ENCODE measurements at regions not wholly inside any gene's neighbourhood (a gene's known extent, or its start where the extent isn't known, plus 50 kb on each side); places are given as distances from the start of the nearest gene placed in this dataset.

DNA sequence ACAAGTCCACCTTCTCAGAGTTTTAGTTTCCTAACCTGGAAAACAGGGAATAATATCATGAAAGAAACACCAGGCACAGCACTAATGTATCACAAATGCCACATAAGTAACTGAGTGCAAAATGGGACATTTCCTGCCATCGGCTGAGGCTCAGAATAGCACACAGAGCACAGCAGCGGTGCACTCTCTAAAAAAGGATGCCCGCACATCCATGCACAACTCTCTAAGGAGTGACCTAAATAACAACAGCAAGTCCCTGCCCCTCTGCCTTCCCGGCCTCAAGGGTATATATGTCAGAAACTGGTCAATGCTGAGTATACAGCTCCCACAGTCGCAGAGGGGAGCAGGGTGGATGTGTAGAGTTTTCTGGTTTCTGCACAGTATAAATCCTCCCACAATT is 100.1 kb upstream of the ERG start:
- DNase-seq: no peak
- no peak for TF ChIP-seq GATA1 (IDR thresholded peaks at IDR 0.05; ENCODE audit: low read depth, low read length)
- no peak for TF ChIP-seq POLR2A (IDR thresholded peaks at IDR 0.05; ENCODE audit: low read length)

GRCh38 chr21:38599381-38599975 is 101.2 kb upstream of the ERG start:
- TF ChIP-seq POLR2A (IDR thresholded peaks at IDR 0.05; ENCODE audit: low read length) (no peak), GATA1 (IDR thresholded peaks at IDR 0.05; ENCODE audit: low read depth, low read length) (no peak)
- no peak for DNase-seq

GRCh38 chr21:38600106-38600505 is 101.8 kb upstream of the ERG start:
- no peak for TF ChIP-seq GATA1 (IDR thresholded peaks at IDR 0.05; ENCODE audit: low read depth, low read length)
- TF ChIP-seq POLR2A (IDR thresholded peaks at IDR 0.05; ENCODE audit: low read length): no peak
- no peak for DNase-seq

GRCh38 chr21:38605236-38605635 is 107.0 kb upstream of the ERG start:
- no peak for DNase-seq
- TF ChIP-seq POLR2A (IDR thresholded peaks at IDR 0.05; ENCODE audit: low read length): no peak

GRCh38 chr21:38609580-38609979 is 111.3 kb upstream of the ERG start:
- TF ChIP-seq GATA1 (IDR thresholded peaks at IDR 0.05; ENCODE audit: low read depth, low read length) (no peak), POLR2A (IDR thresholded peaks at IDR 0.05; ENCODE audit: low read length) (no peak)
- no peak for DNase-seq

- TF ChIP-seq GATA1 (IDR thresholded peaks at IDR 0.05; ENCODE audit: low read depth, low read length): no peak
- no peak for TF ChIP-seq POLR2A (IDR thresholded peaks at IDR 0.05; ENCODE audit: low read length)
- DNase-seq: no peak
Measured at GRCh38 chr21:38610623-38611251, 112.5 kb upstream of the ERG start.

DNA sequence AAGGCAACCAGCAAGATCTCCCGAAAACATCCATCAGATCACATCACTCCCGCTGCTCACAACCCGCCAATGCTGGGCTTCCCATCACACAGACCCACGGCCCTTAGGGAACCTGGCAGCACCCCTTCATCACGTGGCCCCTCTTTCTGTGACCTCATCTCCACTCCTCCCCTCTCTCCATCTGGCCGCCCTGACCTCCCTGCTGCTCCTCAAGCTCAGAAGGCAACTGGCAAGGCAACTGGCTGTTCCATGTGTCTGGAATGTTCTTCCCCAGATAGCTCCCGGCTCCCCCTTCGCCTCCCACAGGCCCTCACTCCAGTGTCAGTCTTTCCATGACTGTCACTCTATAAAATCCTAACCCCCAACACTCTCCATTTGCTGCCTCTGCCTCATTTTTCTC is 113.0 kb upstream of the ERG start:
- DNase-seq: no peak
- TF ChIP-seq POLR2A (IDR thresholded peaks at IDR 0.05; ENCODE audit: low read length) (no peak), GATA1 (IDR thresholded peaks at IDR 0.05; ENCODE audit: low read depth, low read length) (no peak)

GRCh38 chr21:38613686-38614085 is 115.4 kb upstream of the ERG start:
- TF ChIP-seq POLR2A (IDR thresholded peaks at IDR 0.05; ENCODE audit: low read length): no peak
- TF ChIP-seq GATA1 (IDR thresholded peaks at IDR 0.05; ENCODE audit: low read depth, low read length): no peak
- no peak for DNase-seq

- no peak for DNase-seq
- no peak for TF ChIP-seq GATA1 (IDR thresholded peaks at IDR 0.05; ENCODE audit: low read depth, low read length)
- no peak for TF ChIP-seq POLR2A (IDR thresholded peaks at IDR 0.05; ENCODE audit: low read length)
Measured at GRCh38 chr21:38614558-38614957, 116.3 kb upstream of the ERG start.

DNA sequence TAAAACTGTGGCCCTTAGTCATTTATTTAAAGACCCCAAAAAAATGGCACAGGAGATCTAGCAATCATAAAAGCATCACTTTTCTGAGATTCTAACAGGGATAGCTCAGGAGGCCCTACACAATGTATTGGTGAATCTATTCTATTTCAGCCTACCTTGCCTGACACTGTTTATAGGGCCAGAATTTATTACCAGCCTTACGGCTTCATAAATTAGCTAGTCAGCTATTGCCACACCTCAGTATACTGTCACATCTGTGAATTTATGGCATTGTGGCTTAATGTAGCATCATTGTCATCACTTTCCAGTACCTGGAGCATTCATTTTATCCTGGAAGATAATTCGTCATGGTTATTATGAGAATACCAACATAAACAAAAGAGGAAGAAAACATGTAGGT is 121.2 kb upstream of the ERG start:
- TF ChIP-seq POLR2A (IDR thresholded peaks at IDR 0.05; ENCODE audit: low read length) (no peak), GATA1 (IDR thresholded peaks at IDR 0.05; ENCODE audit: low read depth, low read length) (no peak)
- no peak for DNase-seq

DNA sequence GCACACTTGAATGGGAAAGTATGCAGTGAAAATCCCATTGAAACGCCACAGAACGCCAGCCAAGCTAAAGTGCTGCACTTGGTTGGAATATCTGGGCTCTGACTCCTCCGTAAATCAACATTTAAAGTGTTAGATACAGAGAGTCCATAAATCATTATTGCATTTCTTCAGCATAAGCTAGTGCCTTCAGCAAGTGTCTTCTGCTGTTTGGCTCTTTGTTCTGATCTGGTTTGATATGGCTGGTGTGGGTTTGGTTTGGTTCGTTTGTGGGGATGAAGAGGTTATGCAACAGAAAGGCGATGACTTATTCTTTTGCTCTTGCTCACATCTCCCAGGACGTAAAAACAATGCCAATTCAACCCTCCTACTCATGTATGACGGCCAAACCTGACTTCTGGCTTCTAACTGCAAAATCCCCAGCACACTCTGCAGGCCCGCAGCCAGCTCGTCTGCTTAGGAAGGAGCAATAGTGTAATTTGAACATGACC is 121.8 kb upstream of the ERG start:
- TF ChIP-seq POLR2A (IDR thresholded peaks at IDR 0.05; ENCODE audit: low read length): no peak
- no peak for TF ChIP-seq GATA1 (IDR thresholded peaks at IDR 0.05; ENCODE audit: low read depth, low read length)
- DNase-seq: no peak

DNA sequence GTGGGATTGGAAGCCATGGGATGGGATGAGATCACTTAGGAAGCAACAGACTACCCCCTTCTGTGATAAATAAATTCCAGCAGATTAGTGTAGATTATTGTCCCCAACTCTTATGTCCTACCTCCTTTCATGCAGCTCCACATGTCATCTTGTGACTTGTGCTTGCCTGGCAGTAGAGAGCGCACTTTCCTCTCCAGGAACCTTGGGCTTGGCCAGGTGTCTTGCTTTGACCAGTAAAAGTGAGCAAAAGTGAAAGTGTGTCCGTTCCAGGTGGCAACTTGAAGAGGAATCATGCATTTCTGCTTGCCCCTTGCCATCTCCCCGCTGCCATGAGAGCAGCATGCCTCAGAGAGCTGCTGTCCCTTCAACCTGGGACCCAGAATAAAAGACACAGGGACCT is 122.9 kb upstream of the ERG start:
- TF ChIP-seq GATA1 (IDR thresholded peaks at IDR 0.05; ENCODE audit: low read depth, low read length): no peak
- TF ChIP-seq POLR2A (IDR thresholded peaks at IDR 0.05; ENCODE audit: low read length): no peak
- no peak for DNase-seq

DNA sequence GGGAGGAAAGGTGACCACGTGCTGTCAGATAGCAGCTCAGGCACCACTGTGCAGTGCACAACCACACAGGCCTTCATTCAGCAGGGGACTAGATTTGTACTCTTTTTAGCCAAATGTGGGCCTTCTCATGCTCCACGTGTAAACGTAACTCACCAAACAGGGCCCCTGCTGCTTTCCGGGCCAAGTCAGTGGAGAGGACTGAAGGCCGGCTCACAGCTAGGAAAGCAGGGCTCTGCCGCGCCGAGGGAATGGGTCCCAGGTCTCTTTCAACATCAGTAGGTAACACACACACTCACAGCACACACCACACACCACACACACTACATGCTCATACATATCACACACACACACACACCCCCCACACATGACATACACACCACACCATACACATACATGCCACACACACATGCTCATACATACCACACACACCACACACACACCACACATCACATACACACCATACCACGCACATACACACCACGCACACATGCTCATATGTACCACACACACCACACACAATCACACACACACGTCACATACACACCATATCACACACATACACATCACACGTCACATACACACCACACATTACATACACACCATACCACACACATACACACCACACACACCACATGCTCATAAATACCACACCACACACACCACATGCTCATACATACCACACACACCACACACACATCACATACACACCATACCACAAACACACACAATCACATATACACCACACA is 124.0 kb upstream of the ERG start:
- no peak for TF ChIP-seq POLR2A (IDR thresholded peaks at IDR 0.05; ENCODE audit: low read length)
- no peak for TF ChIP-seq GATA1 (IDR thresholded peaks at IDR 0.05; ENCODE audit: low read depth, low read length)
- no peak for DNase-seq

GRCh38 chr21:38622827-38623209 is 124.5 kb upstream of the ERG start:
- DNase-seq: no peak
- TF ChIP-seq GATA1 (IDR thresholded peaks at IDR 0.05; ENCODE audit: low read depth, low read length): no peak

DNA sequence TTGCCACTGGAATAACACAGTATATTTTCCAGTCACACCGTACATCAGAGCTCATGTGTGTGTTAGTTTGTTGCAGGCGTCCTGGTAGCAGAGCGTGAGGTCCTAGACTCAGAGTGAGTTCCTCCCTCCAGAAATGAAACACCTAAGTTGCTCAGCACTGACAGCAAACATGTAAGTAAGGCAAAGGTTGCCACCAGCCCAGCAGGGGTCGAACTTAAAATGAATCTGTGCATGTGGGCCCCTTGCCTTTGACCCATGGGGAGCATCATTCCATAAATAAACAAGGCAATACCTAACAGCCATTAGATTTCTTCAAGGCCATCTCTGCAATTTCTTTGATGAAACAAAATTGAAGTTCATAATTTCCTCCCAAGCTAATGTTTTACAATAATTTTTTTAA is 125.3 kb upstream of the ERG start:
- no peak for DNase-seq
- no peak for TF ChIP-seq GATA1 (IDR thresholded peaks at IDR 0.05; ENCODE audit: low read depth, low read length)
- no peak for TF ChIP-seq POLR2A (IDR thresholded peaks at IDR 0.05; ENCODE audit: low read length)
